CD4-positive, alpha-beta T cell (primary cell): ENCODE measurements at regions not wholly inside any gene's neighbourhood (a gene's known extent, or its start where the extent isn't known, plus 50 kb on each side); places are given as distances from the start of the nearest gene placed in this dataset.
"Not testable (repeated sequence)": the region's sequence is repeated elsewhere in the genome, so short reads cannot be mapped to it uniquely, and the experiment has no call there.

Experiments
- ATAC-seq: fragments of 200-7000 bp; cut with Tn5 transposase; one replicate; pipeline ENCODE4 v1.10.0; 2022; ENCODE audit warnings: mild to moderate bottlenecking; ENCODE audit not compliant: poor library complexity
- CTCF ChIA-PET: fragments of 350-600 bp; sonication (Branson Sonifier 250); formaldehyde crosslinking; loops from one replicate; lab custom pipeline; 2021; ENCODE audit warnings: antibody characterized with exemption, inconsistent platforms; lab: Charles Lee
- POLR2A ChIA-PET: fragments of 350-600 bp; sonication (Branson Sonifier 250); formaldehyde crosslinking; loops from one replicate; lab custom pipeline; 2021; ENCODE audit warnings: antibody characterized with exemption, inconsistent platforms; lab: Charles Lee
- DNase-seq, 14 experiments: peaks; one replicate each; pipeline ENCODE4 v3.0.0-alpha.2; 2013 to 2020; ENCODE audit warnings: mixed read lengths in 2 of 14
- H3K27ac ChIP-seq, 2 donors: one replicate each; pipeline versions ENCODE4 v1.5.1 to v1.7.0; 2013; ENCODE audit warnings: low read length in 2 of 2, low read depth in 1 of 2, mild to moderate bottlenecking in 1 of 2
- H3K27me3 ChIP-seq, 2 experiments: 1 replicate in 1 of 2; 2 replicates in 1 of 2; pipeline versions ENCODE4 v1.6.1 to v1.7.0; 2013; ENCODE audit warnings: low read length in 2 of 2, control low read depth in 1 of 2, mild to moderate bottlenecking in 1 of 2, moderate library complexity in 1 of 2; ENCODE audit not compliant: insufficient read depth in 2 of 2, control insufficient read depth in 1 of 2
- H3K36me3 ChIP-seq: one replicate; pipeline ENCODE4 v1.6.1; 2013; ENCODE audit warnings: low read length, control low read depth; ENCODE audit not compliant: insufficient read depth
- H3K4me1 ChIP-seq: one replicate; pipeline ENCODE4 v1.6.1; 2013; ENCODE audit warnings: low read length, control low read depth; ENCODE audit not compliant: insufficient read depth
- H3K4me3 ChIP-seq: one replicate; pipeline ENCODE4 v1.5.1; 2013; ENCODE audit warnings: mild to moderate bottlenecking, low read length, moderate library complexity
- H3K9me3 ChIP-seq, 2 experiments: 1 replicate in 1 of 2; 2 replicates in 1 of 2; pipeline versions ENCODE4 v1.6.1 to v1.7.0; 2013; ENCODE audit warnings: low read length in 2 of 2, mild to moderate bottlenecking in 2 of 2, control low read depth in 1 of 2, moderate library complexity in 1 of 2; ENCODE audit not compliant: control insufficient read depth in 1 of 2, insufficient read depth in 1 of 2
- H3K27ac Mint-ChIP-seq: one replicate; pipeline ENCODE4 v1.8.0; 2020; ENCODE audit warnings: mixed read lengths
- H3K27me3 Mint-ChIP-seq: one replicate; pipeline ENCODE4 v1.8.0; 2021; ENCODE audit warnings: mixed read lengths
- H3K36me3 Mint-ChIP-seq: one replicate; pipeline ENCODE4 v1.8.0; 2021; ENCODE audit warnings: low read depth, mixed read lengths
- H3K4me1 Mint-ChIP-seq: one replicate; pipeline ENCODE4 v1.8.0; 2021; ENCODE audit warnings: low read depth, mixed read lengths
- H3K4me3 Mint-ChIP-seq: one replicate; pipeline ENCODE4 v1.8.0; 2020; ENCODE audit warnings: mild to moderate bottlenecking, mixed read lengths
- H3K9me3 Mint-ChIP-seq: one replicate; pipeline ENCODE4 v1.8.0; 2020; ENCODE audit warnings: mixed read lengths
- CTCF ChIP-seq: fragments of 200-600 bp; IDR thresholded peaks from one replicate; pipeline ENCODE4 v1.8.0; 2022; ENCODE audit warnings: antibody characterized with exemption, mild to moderate bottlenecking
- intact Hi-C, 2 experiments: fragments of 100-400 bp; cut with DNase I in 1 of 2; cut with micrococcal nuclease in 1 of 2; formaldehyde crosslinking; loops; one replicate each; pipeline versions ENCODE4 v1.15.1 to v1.9.0; 2023 to 2025; cut with DNase I, micrococcal nuclease

- Histone ChIP-seq H3K4me1 (no peaks in the 10 kb centered on the region), H3K4me3 (no peak overlapping the region), H3K36me3 (no peaks in the 10 kb centered on the region), H3K27ac (no peak overlapping the region), H3K27me3 (peaks cover 2 to 4% of the 10 kb centered on the region in 2 experiments), H3K9me3 (peaks cover 3 to 9% of the 10 kb centered on the region in 2 experiments)
- Mint-ChIP-seq H3K27ac (no peak overlapping the region), H3K4me3 (no peak overlapping the region), H3K36me3 (peaks cover 17% of the 10 kb centered on the region), H3K9me3 (peaks cover 7% of the 10 kb centered on the region), H3K27me3 (peaks cover 19% of the 10 kb centered on the region), H3K4me1 (no peaks in the 10 kb centered on the region)
- DNase-seq (peak in 1 of 14 experiments; percentile 4), ATAC-seq (no peak)
- POLR2A ChIA-PET = no interaction called here
- no peak for TF ChIP-seq CTCF
- CTCF ChIA-PET = no interaction called here
- intact Hi-C loops = no loop called here
These were observed 80.7 kb downstream of the FHIP1A start for GRCh38 chr4:151489462-151490203.

GRCh38 chr4:151495612-151496011, 86.6 kb downstream of the FHIP1A start:
- H3K4me1 Mint-ChIP-seq, H3K4me1 ChIP-seq, H3K27ac Mint-ChIP-seq, H3K9me3 ChIP-seq, H3K4me3 Mint-ChIP-seq, ATAC-seq, POLR2A ChIA-PET, H3K27me3 ChIP-seq, H3K36me3 ChIP-seq, DNase-seq, H3K36me3 Mint-ChIP-seq, H3K27ac ChIP-seq, H3K27me3 Mint-ChIP-seq, intact Hi-C loops, H3K4me3 ChIP-seq: not testable (repeated sequence)
- peaks cover 17% of the 10 kb centered on the region for H3K9me3 Mint-ChIP-seq
- CTCF ChIA-PET = interaction anchor here (0.8 kb wide), 1 partner anchor 9 kb away, joined by 3 read pairs; no protein-coding TSS in a partner anchor

- H3K36me3 ChIP-seq, H3K27me3 ChIP-seq, ATAC-seq, H3K4me3 ChIP-seq, H3K4me3 Mint-ChIP-seq, H3K27ac ChIP-seq, H3K9me3 ChIP-seq, intact Hi-C loops, H3K27ac Mint-ChIP-seq, H3K4me1 ChIP-seq, H3K9me3 Mint-ChIP-seq, H3K4me1 Mint-ChIP-seq, H3K27me3 Mint-ChIP-seq, DNase-seq, POLR2A ChIA-PET, CTCF ChIA-PET, H3K36me3 Mint-ChIP-seq: not testable (repeated sequence)
These were observed 102.6 kb downstream of the FHIP1A start for GRCh38 chr4:151511548-151511947.

GRCh38 chr4:151517896-151518295, 108.9 kb downstream of the FHIP1A start:
- no peak for TF ChIP-seq CTCF
- ChIA-PET CTCF (no interaction called here), POLR2A (no interaction called here)
- H3K9me3 ChIP-seq = no peaks in the 10 kb centered on the region
- Mint-ChIP-seq H3K27ac (no peak overlapping the region), H3K36me3 (no peaks in the 10 kb centered on the region), H3K27me3 (no peaks in the 10 kb centered on the region), H3K4me3 (no peak overlapping the region), H3K9me3 (no peaks in the 10 kb centered on the region), H3K4me1 (no peaks in the 10 kb centered on the region)
- DNase-seq (no peak), ATAC-seq (no peak)
- no peaks in the 10 kb centered on the region for H3K4me1 ChIP-seq
- no peak overlapping the region for H3K27ac ChIP-seq
- H3K27me3 ChIP-seq = no peaks in the 10 kb centered on the region
- intact Hi-C loops = no loop called here
- H3K36me3 ChIP-seq = no peaks in the 10 kb centered on the region
- H3K4me3 ChIP-seq = no peak overlapping the region
